NT2/D1 (cell line): ENCODE measurements at regions not wholly inside any gene's neighbourhood (a gene's known extent, or its start where the extent isn't known, plus 50 kb on each side); places are given as distances from the start of the nearest gene placed in this dataset.

Experiments used
- SUZ12 ChIP-seq: IDR thresholded peaks from 2 replicates; pipeline ENCODE4 v1.6.1; 2011; ENCODE audit not compliant: insufficient read length, insufficient read depth; ENCODE audit errors: extremely low read depth
- YY1 ChIP-seq: IDR thresholded peaks from 2 replicates; pipeline ENCODE4 v1.6.1; 2011; ENCODE audit not compliant: insufficient read length, insufficient read depth
- ZNF274 ChIP-seq: IDR thresholded peaks from 2 replicates; pipeline ENCODE4 v1.6.1; 2011; ENCODE audit warnings: mild to moderate bottlenecking, low read depth, low read length

DNA sequence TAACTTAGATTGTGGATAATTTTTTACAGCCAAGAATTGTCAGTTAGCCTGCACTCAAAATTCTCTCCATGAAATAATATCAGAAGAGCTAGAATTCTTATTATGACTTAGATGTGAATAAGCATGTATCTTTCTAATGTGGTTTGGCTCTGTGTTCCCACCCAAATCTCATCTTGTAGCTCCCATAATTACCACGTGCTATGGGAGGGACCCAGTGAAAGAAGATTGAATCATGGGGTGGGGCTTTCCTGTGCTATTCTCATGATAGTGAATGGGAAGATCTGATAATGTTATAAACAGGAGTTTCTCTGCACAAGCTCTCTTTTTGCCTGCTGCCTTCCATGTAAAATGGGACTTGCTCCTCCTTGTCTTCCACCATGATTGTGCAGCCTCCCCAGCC lies 176.8 kb downstream of the MAT2B start:
- no peak for TF ChIP-seq YY1
- TF ChIP-seq ZNF274, result no peak
- no peak for TF ChIP-seq SUZ12
